Activated T-cell treated with anti-CD3 and anti-CD28 coated beads, Interleukin-2, amount 50 U/mL, for 24 hours (primary cell): ENCODE measurements at regions not wholly inside any gene's neighbourhood (a gene's known extent, or its start where the extent isn't known, plus 50 kb on each side); places are given as distances from the start of the nearest gene placed in this dataset.
"Not testable (repeated sequence)": the region's sequence is repeated elsewhere in the genome, so short reads cannot be mapped to it uniquely, and the experiment has no call there.

Experiments
- DNase-seq: peaks from one replicate; pipeline ENCODE4 v3.0.0-alpha.2; 2020
- H3K27ac Mint-ChIP-seq: 2 replicates; pipeline ENCODE4 v1.8.0; 2020; ENCODE audit warnings: mild to moderate bottlenecking, mixed read lengths
- H3K27me3 Mint-ChIP-seq: 2 replicates; pipeline ENCODE4 v1.8.0; 2020; ENCODE audit warnings: mixed read lengths
- H3K36me3 Mint-ChIP-seq: 2 replicates; pipeline ENCODE4 v1.8.0; 2020; ENCODE audit warnings: low read depth, mixed read lengths
- H3K4me1 Mint-ChIP-seq: 2 replicates; pipeline ENCODE4 v1.8.0; 2020; ENCODE audit warnings: low read depth, mixed read lengths
- H3K4me3 Mint-ChIP-seq: 2 replicates; pipeline ENCODE4 v1.8.0; 2020; ENCODE audit warnings: mild to moderate bottlenecking, moderate library complexity, mixed read lengths
- H3K9me3 Mint-ChIP-seq: 2 replicates; pipeline ENCODE4 v1.8.0; 2020; ENCODE audit warnings: mixed read lengths

GRCh38 chr1:116841569-116842344, 68.0 kb upstream of the PTGFRN start:
- Mint-ChIP-seq H3K36me3 (no peaks in the 10 kb centered on the region), H3K4me3 (no peak overlapping the region), H3K27ac (no peak overlapping the region), H3K4me1 (peaks cover 8% of the 10 kb centered on the region), H3K9me3 (peaks cover 9% of the 10 kb centered on the region), H3K27me3 (no peaks in the 10 kb centered on the region)
- DNase-seq = no peak

- no peak overlapping the region for H3K27ac Mint-ChIP-seq
- peaks cover 15% of the 10 kb centered on the region for H3K4me1 Mint-ChIP-seq
- DNase-seq = no peak
- H3K27me3 Mint-ChIP-seq = no peaks in the 10 kb centered on the region
- no peak overlapping the region for H3K4me3 Mint-ChIP-seq
- H3K9me3 Mint-ChIP-seq = peaks cover 3% of the 10 kb centered on the region
- H3K36me3 Mint-ChIP-seq = no peaks in the 10 kb centered on the region
Measured at GRCh38 chr1:116842654-116843053, 67.1 kb upstream of the PTGFRN start.

GRCh38 chr1:116844775-116845174, 64.9 kb upstream of the PTGFRN start:
- Mint-ChIP-seq H3K4me1 (peaks cover 35% of the 10 kb centered on the region), H3K27me3 (no peaks in the 10 kb centered on the region), H3K36me3 (no peaks in the 10 kb centered on the region)

GRCh38 chr1:116847190-116847589, 62.5 kb upstream of the PTGFRN start:
- H3K27me3 Mint-ChIP-seq = no peaks in the 10 kb centered on the region
- DNase-seq = no peak
- no peak overlapping the region for H3K4me3 Mint-ChIP-seq
- H3K9me3 Mint-ChIP-seq = peaks cover 3% of the 10 kb centered on the region
- H3K27ac Mint-ChIP-seq = peak overlapping the region; percentile 78
- peaks cover 37% of the 10 kb centered on the region for H3K4me1 Mint-ChIP-seq
- H3K36me3 Mint-ChIP-seq = no peaks in the 10 kb centered on the region

More at GRCh38 chr1:116844775-116845174, 64.9 kb upstream of the PTGFRN start:
- no peak overlapping the region for H3K27ac Mint-ChIP-seq
- H3K4me3 Mint-ChIP-seq = no peak overlapping the region
- H3K9me3 Mint-ChIP-seq = peaks cover 3% of the 10 kb centered on the region
- DNase-seq = no peak

- Mint-ChIP-seq H3K27me3 (no peaks in the 10 kb centered on the region), H3K27ac (peak overlapping the region; percentile 78), H3K4me1 (peaks cover 42% of the 10 kb centered on the region), H3K9me3 (peaks cover 3% of the 10 kb centered on the region), H3K36me3 (no peaks in the 10 kb centered on the region), H3K4me3 (no peak overlapping the region)
- peak; percentile 39 for DNase-seq
Measured at GRCh38 chr1:116847688-116848531, 61.8 kb upstream of the PTGFRN start.

- Mint-ChIP-seq H3K4me3 (no peak overlapping the region), H3K9me3 (no peaks in the 10 kb centered on the region), H3K36me3 (no peaks in the 10 kb centered on the region), H3K27ac (no peak overlapping the region), H3K4me1 (peaks cover 66% of the 10 kb centered on the region), H3K27me3 (no peaks in the 10 kb centered on the region)
- no peak for DNase-seq
Measured at GRCh38 chr1:116850436-116850835, 59.3 kb upstream of the PTGFRN start.

- DNase-seq, H3K9me3 Mint-ChIP-seq, H3K4me3 Mint-ChIP-seq, H3K36me3 Mint-ChIP-seq, H3K27ac Mint-ChIP-seq, H3K27me3 Mint-ChIP-seq: not testable (repeated sequence)
- H3K4me1 Mint-ChIP-seq = peaks cover 64% of the 10 kb centered on the region
Measured at GRCh38 chr1:116851189-116851588, 58.5 kb upstream of the PTGFRN start.

GRCh38 chr1:116851846-116852245, 57.9 kb upstream of the PTGFRN start:
- no peak for DNase-seq
- Mint-ChIP-seq H3K36me3 (no peaks in the 10 kb centered on the region), H3K4me1 (peaks cover 60% of the 10 kb centered on the region), H3K27me3 (no peaks in the 10 kb centered on the region), H3K27ac (no peak overlapping the region), H3K4me3 (no peak overlapping the region), H3K9me3 (no peaks in the 10 kb centered on the region)

- no peaks in the 10 kb centered on the region for H3K36me3 Mint-ChIP-seq
Measured at GRCh38 chr1:116852367-116852766, 57.3 kb upstream of the PTGFRN start.

GRCh38 chr1:116852910-116853309, 56.8 kb upstream of the PTGFRN start:
- no peak for DNase-seq
- H3K36me3 Mint-ChIP-seq = no peaks in the 10 kb centered on the region
- H3K4me1 Mint-ChIP-seq = peaks cover 51% of the 10 kb centered on the region
- H3K9me3 Mint-ChIP-seq = no peaks in the 10 kb centered on the region
- no peak overlapping the region for H3K27ac Mint-ChIP-seq
- H3K27me3 Mint-ChIP-seq = no peaks in the 10 kb centered on the region
- no peak overlapping the region for H3K4me3 Mint-ChIP-seq

More at GRCh38 chr1:116852367-116852766, 57.3 kb upstream of the PTGFRN start:
- DNase-seq = no peak
- H3K27ac Mint-ChIP-seq = no peak overlapping the region
- H3K27me3 Mint-ChIP-seq = no peaks in the 10 kb centered on the region
- peaks cover 56% of the 10 kb centered on the region for H3K4me1 Mint-ChIP-seq
- no peak overlapping the region for H3K4me3 Mint-ChIP-seq
- no peaks in the 10 kb centered on the region for H3K9me3 Mint-ChIP-seq

- H3K27ac Mint-ChIP-seq = peak overlapping the region; percentile 64
- no peak for DNase-seq
Measured at GRCh38 chr1:116853680-116854402, 55.9 kb upstream of the PTGFRN start.

GRCh38 chr1:116854403-116854690, 55.4 kb upstream of the PTGFRN start:
- H3K36me3 Mint-ChIP-seq = no peaks in the 10 kb centered on the region
- no peak for DNase-seq
- peak overlapping the region; percentile 64 for H3K27ac Mint-ChIP-seq
- H3K4me3 Mint-ChIP-seq = no peak overlapping the region
- H3K9me3 Mint-ChIP-seq = no peaks in the 10 kb centered on the region
- H3K27me3 Mint-ChIP-seq = no peaks in the 10 kb centered on the region
- peaks cover 37% of the 10 kb centered on the region for H3K4me1 Mint-ChIP-seq

More at GRCh38 chr1:116853680-116854402, 55.9 kb upstream of the PTGFRN start:
- no peaks in the 10 kb centered on the region for H3K9me3 Mint-ChIP-seq
- H3K4me1 Mint-ChIP-seq = peaks cover 42% of the 10 kb centered on the region
- no peaks in the 10 kb centered on the region for H3K27me3 Mint-ChIP-seq
- no peak overlapping the region for H3K4me3 Mint-ChIP-seq
- no peaks in the 10 kb centered on the region for H3K36me3 Mint-ChIP-seq

- H3K4me3 Mint-ChIP-seq = no peak overlapping the region
- peaks cover 34% of the 10 kb centered on the region for H3K4me1 Mint-ChIP-seq
- no peaks in the 10 kb centered on the region for H3K9me3 Mint-ChIP-seq
- H3K27ac Mint-ChIP-seq = no peak overlapping the region
- no peaks in the 10 kb centered on the region for H3K27me3 Mint-ChIP-seq
- H3K36me3 Mint-ChIP-seq = no peaks in the 10 kb centered on the region
- DNase-seq = no peak
Measured at GRCh38 chr1:116854716-116855115, 55.0 kb upstream of the PTGFRN start.

- no peak overlapping the region for H3K27ac Mint-ChIP-seq
- no peaks in the 10 kb centered on the region for H3K27me3 Mint-ChIP-seq
- H3K4me1 Mint-ChIP-seq = peaks cover 31% of the 10 kb centered on the region
Measured at GRCh38 chr1:116855191-116855619, 54.5 kb upstream of the PTGFRN start.

More at GRCh38 chr1:116855191-116855619, 54.5 kb upstream of the PTGFRN start:
- DNase-seq = no peak
- no peak overlapping the region for H3K4me3 Mint-ChIP-seq
- H3K36me3 Mint-ChIP-seq = no peaks in the 10 kb centered on the region
- H3K9me3 Mint-ChIP-seq = no peaks in the 10 kb centered on the region
